GM23338 (cell line): ENCODE measurements at regions not wholly inside any gene's neighbourhood (a gene's known extent, or its start where the extent isn't known, plus 50 kb on each side); places are given as distances from the start of the nearest gene placed in this dataset.

Experiments
- ATAC-seq: fragments of 200-7000 bp; cut with Tn5 transposase; 3 replicates; pipeline ENCODE4 v1.9.1; 2020
- DNase-seq: peaks from one replicate; pipeline ENCODE4 v3.0.0-alpha.2; 2015; ENCODE audit warnings: low spot score
- H2AFZ ChIP-seq: fragments of 200-600 bp; sonication (generic); 2 replicates; pipeline ENCODE4 v1.8.0; 2016; ENCODE audit warnings: antibody characterized with exemption, mild to moderate bottlenecking, moderate library complexity
- H3F3A ChIP-seq: fragments of 200-600 bp; sonication (generic); replicated peaks from 2 replicates; pipeline ENCODE4 v1.8.0; 2017; ENCODE audit warnings: antibody characterized with exemption, mixed run types, low read depth
- H3K27ac ChIP-seq: fragments of 200-600 bp; sonication (generic); 2 replicates; pipeline ENCODE4 v1.6.1; 2016; ENCODE audit warnings: low read depth
- H3K27me3 ChIP-seq: fragments of 200-600 bp; sonication (generic); 2 replicates; pipeline ENCODE4 v1.8.0; 2016; ENCODE audit warnings: mild to moderate bottlenecking, mixed run types, moderate library complexity; ENCODE audit not compliant: insufficient read depth
- H3K36me3 ChIP-seq: fragments of 200-600 bp; sonication (generic); 2 replicates; pipeline ENCODE4 v1.8.0; 2016; ENCODE audit warnings: mild to moderate bottlenecking; ENCODE audit not compliant: insufficient read depth
- H3K4me1 ChIP-seq: fragments of 200-600 bp; sonication (generic); 2 replicates; pipeline ENCODE4 v1.8.0; 2016; ENCODE audit warnings: mild to moderate bottlenecking, moderate library complexity; ENCODE audit not compliant: insufficient read depth
- H3K4me2 ChIP-seq: fragments of 200-600 bp; sonication (generic); 2 replicates; pipeline ENCODE4 v1.7.1; 2017; ENCODE audit warnings: mixed run types
- H3K4me3 ChIP-seq: fragments of 200-600 bp; sonication (generic); 2 replicates; pipeline ENCODE4 v1.6.1; 2016; ENCODE audit warnings: mixed run types
- H3K79me2 ChIP-seq: fragments of 200-600 bp; sonication (generic); replicated peaks from 2 replicates; pipeline ENCODE4 v1.8.0; 2017; ENCODE audit warnings: mild to moderate bottlenecking; ENCODE audit not compliant: insufficient read depth
- H3K9me2 ChIP-seq: fragments of 200-600 bp; sonication (generic); 2 replicates; pipeline ENCODE4 v1.8.0; 2017; ENCODE audit not compliant: insufficient read depth
- H4K20me1 ChIP-seq: fragments of 200-600 bp; sonication (generic); replicated peaks from 2 replicates; pipeline ENCODE4 v1.8.0; 2017; ENCODE audit warnings: mild to moderate bottlenecking; ENCODE audit not compliant: insufficient read depth
- H3K27ac Mint-ChIP-seq: 2 replicates; pipeline ENCODE4 v1.8.0; 2020; ENCODE audit warnings: inconsistent platforms, mild to moderate bottlenecking, moderate library complexity, mixed read lengths
- H3K27me3 Mint-ChIP-seq: 3 replicates; pipeline ENCODE4 v1.8.0; 2022; ENCODE audit warnings: low read depth, mild to moderate bottlenecking, moderate library complexity, mixed read lengths, inconsistent platforms; ENCODE audit not compliant: insufficient read depth, poor library complexity
- H3K36me3 Mint-ChIP-seq: 3 replicates; pipeline ENCODE4 v1.8.0; 2021; ENCODE audit warnings: low read depth, mild to moderate bottlenecking, inconsistent platforms, moderate library complexity, mixed read lengths
- H3K4me1 Mint-ChIP-seq: 3 replicates; pipeline ENCODE4 v1.8.0; 2020; ENCODE audit warnings: mild to moderate bottlenecking, inconsistent platforms, mixed read lengths
- H3K4me3 Mint-ChIP-seq: 3 replicates; pipeline ENCODE4 v1.8.0; 2021; ENCODE audit warnings: moderate library complexity, mild to moderate bottlenecking, inconsistent platforms, mixed read lengths
- H3K9me3 Mint-ChIP-seq: 3 replicates; pipeline ENCODE4 v1.8.0; 2020; ENCODE audit warnings: moderate library complexity, mild to moderate bottlenecking, inconsistent platforms, mixed read lengths
- CREB1 ChIP-seq: fragments of 250-450 bp; sonication (Bioruptor Pico); IDR thresholded peaks from 2 replicates; pipeline ENCODE4 v1.5.0; 2020; ENCODE audit warnings: low read depth, mild to moderate bottlenecking, moderate library complexity
- EZH2phosphoT487 ChIP-seq: fragments of 200-600 bp; sonication (generic); IDR thresholded peaks from one replicate; pipeline ENCODE4 v1.8.1; 2018; ENCODE audit warnings: antibody characterized with exemption; ENCODE audit not compliant: unreplicated experiment
- JUNB ChIP-seq: IDR thresholded peaks from one replicate; pipeline ENCODE4 v1.6.1; 2016; ENCODE audit warnings: antibody characterized with exemption; ENCODE audit not compliant: unreplicated experiment
- NANOG ChIP-seq: IDR thresholded peaks from 2 replicates; pipeline ENCODE4 v1.6.1; 2016; ENCODE audit warnings: antibody characterized with exemption, borderline replicate concordance
- POLR2AphosphoS5 ChIP-seq: IDR thresholded peaks from 2 replicates; pipeline ENCODE4 v1.6.1; 2016; ENCODE audit warnings: antibody characterized with exemption, low read depth
- STAT1 ChIP-seq: IDR thresholded peaks from one replicate; pipeline ENCODE4 v1.6.1; 2016; ENCODE audit warnings: antibody characterized with exemption; ENCODE audit not compliant: unreplicated experiment
- TF ChIP-seq, protein P1 (sequence below): IDR thresholded peaks from one replicate; pipeline ENCODE4 v1.6.1; 2018; ENCODE audit warnings: antibody characterized with exemption; ENCODE audit not compliant: unreplicated experiment

DNA sequence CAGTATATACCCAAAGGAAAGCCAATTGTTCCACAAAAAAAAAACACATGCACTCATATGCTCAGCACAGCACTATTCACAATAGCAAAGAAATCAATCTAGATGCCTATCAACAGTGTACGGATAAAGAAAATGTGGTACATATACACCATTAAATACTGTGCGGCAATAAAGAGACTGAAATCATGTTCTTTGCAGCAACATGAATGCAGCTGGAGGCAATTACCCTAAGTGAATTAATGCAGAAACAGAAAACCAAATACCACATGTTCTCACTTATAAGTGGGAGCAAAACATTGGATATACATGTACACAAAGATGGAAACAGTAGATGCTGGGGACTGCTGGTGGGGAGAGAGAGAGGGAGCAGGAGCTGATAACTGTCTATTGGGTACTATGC lies 124.2 kb upstream of the AADACL2 start:
- Histone ChIP-seq H4K20me1 (no peaks in the 10 kb centered on the region), H2AFZ (no peak overlapping the region), H3F3A (no peaks in the 10 kb centered on the region), H3K27ac (no peak overlapping the region), H3K79me2 (no peaks in the 10 kb centered on the region), H3K4me1 (no peaks in the 10 kb centered on the region), H3K36me3 (no peaks in the 10 kb centered on the region), H3K9me2 (no peaks in the 10 kb centered on the region), H3K27me3 (no peaks in the 10 kb centered on the region), H3K4me3 (no peak overlapping the region), H3K4me2 (no peak overlapping the region)
- TF ChIP-seq NANOG, result no peak
- TF ChIP-seq STAT1, result no peak
- TF ChIP-seq, protein P1, sequence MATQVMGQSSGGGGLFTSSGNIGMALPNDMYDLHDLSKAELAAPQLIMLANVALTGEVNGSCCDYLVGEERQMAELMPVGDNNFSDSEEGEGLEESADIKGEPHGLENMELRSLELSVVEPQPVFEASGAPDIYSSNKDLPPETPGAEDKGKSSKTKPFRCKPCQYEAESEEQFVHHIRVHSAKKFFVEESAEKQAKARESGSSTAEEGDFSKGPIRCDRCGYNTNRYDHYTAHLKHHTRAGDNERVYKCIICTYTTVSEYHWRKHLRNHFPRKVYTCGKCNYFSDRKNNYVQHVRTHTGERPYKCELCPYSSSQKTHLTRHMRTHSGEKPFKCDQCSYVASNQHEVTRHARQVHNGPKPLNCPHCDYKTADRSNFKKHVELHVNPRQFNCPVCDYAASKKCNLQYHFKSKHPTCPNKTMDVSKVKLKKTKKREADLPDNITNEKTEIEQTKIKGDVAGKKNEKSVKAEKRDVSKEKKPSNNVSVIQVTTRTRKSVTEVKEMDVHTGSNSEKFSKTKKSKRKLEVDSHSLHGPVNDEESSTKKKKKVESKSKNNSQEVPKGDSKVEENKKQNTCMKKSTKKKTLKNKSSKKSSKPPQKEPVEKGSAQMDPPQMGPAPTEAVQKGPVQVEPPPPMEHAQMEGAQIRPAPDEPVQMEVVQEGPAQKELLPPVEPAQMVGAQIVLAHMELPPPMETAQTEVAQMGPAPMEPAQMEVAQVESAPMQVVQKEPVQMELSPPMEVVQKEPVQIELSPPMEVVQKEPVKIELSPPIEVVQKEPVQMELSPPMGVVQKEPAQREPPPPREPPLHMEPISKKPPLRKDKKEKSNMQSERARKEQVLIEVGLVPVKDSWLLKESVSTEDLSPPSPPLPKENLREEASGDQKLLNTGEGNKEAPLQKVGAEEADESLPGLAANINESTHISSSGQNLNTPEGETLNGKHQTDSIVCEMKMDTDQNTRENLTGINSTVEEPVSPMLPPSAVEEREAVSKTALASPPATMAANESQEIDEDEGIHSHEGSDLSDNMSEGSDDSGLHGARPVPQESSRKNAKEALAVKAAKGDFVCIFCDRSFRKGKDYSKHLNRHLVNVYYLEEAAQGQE, result no peak
- TF ChIP-seq CREB1 (CRISPR knock-in tag), result no peak
- Mint-ChIP-seq H3K36me3 (no peaks in the 10 kb centered on the region), H3K4me3 (no peak overlapping the region), H3K27me3 (no peaks in the 10 kb centered on the region), H3K9me3 (no peaks in the 10 kb centered on the region), H3K27ac (no peak overlapping the region), H3K4me1 (no peaks in the 10 kb centered on the region)
- DNase-seq, result no peak
- ATAC-seq, result no peak

DNA sequence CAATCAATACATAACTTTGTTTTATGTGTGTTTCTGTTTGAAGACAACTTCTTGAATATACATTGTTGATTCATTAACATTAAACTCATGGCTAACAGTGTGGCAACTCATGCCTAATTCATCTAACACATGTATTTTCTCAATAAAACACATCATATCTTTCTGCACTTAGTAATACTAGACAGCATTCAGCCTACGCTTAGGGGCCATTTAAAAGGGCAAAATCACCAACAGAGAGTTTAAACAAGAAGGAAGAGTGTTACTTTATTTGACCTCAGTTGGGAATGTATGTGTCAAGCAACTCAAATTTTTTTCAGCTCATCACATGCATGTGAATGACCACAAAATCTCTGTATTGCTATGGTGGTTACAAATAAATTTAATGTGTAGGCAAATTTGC lies 128.8 kb upstream of the AADACL2 start:
- DNase-seq (no peak), ATAC-seq (no peak)
- no peaks in the 10 kb centered on the region for H3K27me3 ChIP-seq
- no peak overlapping the region for H3K27ac ChIP-seq
- no peak overlapping the region for H2AFZ ChIP-seq
- H3K36me3 ChIP-seq, result no peaks in the 10 kb centered on the region
- Mint-ChIP-seq H3K4me1 (no peaks in the 10 kb centered on the region), H3K27ac (no peak overlapping the region), H3K36me3 (no peaks in the 10 kb centered on the region), H3K27me3 (no peaks in the 10 kb centered on the region), H3K4me3 (no peak overlapping the region), H3K9me3 (no peaks in the 10 kb centered on the region)
- no peaks in the 10 kb centered on the region for H3F3A ChIP-seq
- H3K9me2 ChIP-seq, result no peaks in the 10 kb centered on the region
- H3K4me2 ChIP-seq, result no peak overlapping the region
- H4K20me1 ChIP-seq, result no peaks in the 10 kb centered on the region
- TF ChIP-seq CREB1 (CRISPR knock-in tag) (no peak), NANOG (no peak), STAT1 (no peak), EZH2phosphoT487 (no peak), POLR2AphosphoS5 (no peak)
- H3K79me2 ChIP-seq, result no peaks in the 10 kb centered on the region
- H3K4me3 ChIP-seq, result no peak overlapping the region
- H3K4me1 ChIP-seq, result no peaks in the 10 kb centered on the region

DNA sequence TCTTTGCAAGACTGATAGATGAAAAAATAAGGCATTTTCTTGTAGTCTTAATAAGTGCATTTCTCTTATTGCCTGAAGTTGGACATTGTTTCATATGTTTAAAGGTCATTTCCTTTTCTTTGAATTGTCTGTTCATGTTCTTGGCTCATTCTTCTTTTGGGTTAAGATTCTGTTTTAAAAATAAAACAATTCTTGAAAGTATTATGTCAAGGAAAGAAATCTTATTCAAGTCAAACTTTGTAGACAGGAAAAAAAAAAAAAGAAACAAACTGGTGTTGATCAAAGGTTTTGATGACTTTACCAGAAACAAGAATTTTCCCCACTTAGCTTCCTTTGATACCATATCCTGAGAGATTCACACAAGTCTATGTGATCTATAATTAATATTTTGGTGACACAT lies 132.9 kb upstream of the AADACL2 start:
- DNase-seq, result no peak
- Histone ChIP-seq H2AFZ (no peak overlapping the region), H3K27ac (no peak overlapping the region), H3K79me2 (no peaks in the 10 kb centered on the region), H3K36me3 (no peaks in the 10 kb centered on the region), H3K4me2 (no peak overlapping the region), H3K27me3 (no peaks in the 10 kb centered on the region), H3K4me3 (no peak overlapping the region), H3K4me1 (peaks cover 5% of the 10 kb centered on the region), H4K20me1 (no peaks in the 10 kb centered on the region), H3K9me2 (no peaks in the 10 kb centered on the region), H3F3A (no peaks in the 10 kb centered on the region)
- Mint-ChIP-seq H3K4me3 (no peak overlapping the region), H3K27ac (no peak overlapping the region), H3K4me1 (peaks cover 7% of the 10 kb centered on the region), H3K9me3 (no peaks in the 10 kb centered on the region), H3K27me3 (no peaks in the 10 kb centered on the region), H3K36me3 (no peaks in the 10 kb centered on the region)
- ATAC-seq, result no peak
- TF ChIP-seq, protein P1, result no peak
- TF ChIP-seq JUNB (no peak), EZH2phosphoT487 (no peak)
